Anterior cingulate cortex (tissue), 58 donors: ENCODE measurements at regions not wholly inside any gene's neighbourhood (a gene's known extent, or its start where the extent isn't known, plus 50 kb on each side); places are given as distances from the start of the nearest gene placed in this dataset.

ENCODE experiments used
- DNase-seq, 58 donors: peaks; one replicate each; lab custom pipeline; 2025; lab: John Stamatoyannopoulos, UW

- DNase-seq, result no peak
Observed at GRCh38 chr7:12508554-12508953, 62.0 kb upstream of the SCIN start.

GRCh38 chr7:12517451-12517850 is 53.1 kb upstream of the SCIN start:
- DNase-seq, result no peak

GRCh38 chr7:12518920-12519681 is 51.4 kb upstream of the SCIN start:
- DNase-seq, result no peak

GRCh38 chr7:12519682-12520009 is 50.9 kb upstream of the SCIN start:
- no peak for DNase-seq
